Sciatic nerve (tissue), 2 donors: ENCODE measurements at regions not wholly inside any gene's neighbourhood (a gene's known extent, or its start where the extent isn't known, plus 50 kb on each side); places are given as distances from the start of the nearest gene placed in this dataset.
"Not testable (repeated sequence)": the region's sequence is repeated elsewhere in the genome, so short reads cannot be mapped to it uniquely, and the experiment has no call there.

ENCODE experiments used
- ATAC-seq: fragments of 200-7000 bp; cut with Tn5 transposase; one replicate; pipeline ENCODE4 v1.9.1; 2020; ENCODE audit warnings: mild to moderate bottlenecking, moderate library complexity
- DNase-seq: peaks from one replicate; pipeline ENCODE4 v3.0.0-alpha.2; 2020; ENCODE audit warnings: low spot score
- intact Hi-C: fragments of 100-400 bp; cut with DNase I; formaldehyde crosslinking; loops from one replicate; pipeline ENCODE4 v1.14.2; 2022
- donor health status: DM: no; HTN: no; CAD: no.
- donor health status: DM: no; HTN: no; CAD: no.

DNA sequence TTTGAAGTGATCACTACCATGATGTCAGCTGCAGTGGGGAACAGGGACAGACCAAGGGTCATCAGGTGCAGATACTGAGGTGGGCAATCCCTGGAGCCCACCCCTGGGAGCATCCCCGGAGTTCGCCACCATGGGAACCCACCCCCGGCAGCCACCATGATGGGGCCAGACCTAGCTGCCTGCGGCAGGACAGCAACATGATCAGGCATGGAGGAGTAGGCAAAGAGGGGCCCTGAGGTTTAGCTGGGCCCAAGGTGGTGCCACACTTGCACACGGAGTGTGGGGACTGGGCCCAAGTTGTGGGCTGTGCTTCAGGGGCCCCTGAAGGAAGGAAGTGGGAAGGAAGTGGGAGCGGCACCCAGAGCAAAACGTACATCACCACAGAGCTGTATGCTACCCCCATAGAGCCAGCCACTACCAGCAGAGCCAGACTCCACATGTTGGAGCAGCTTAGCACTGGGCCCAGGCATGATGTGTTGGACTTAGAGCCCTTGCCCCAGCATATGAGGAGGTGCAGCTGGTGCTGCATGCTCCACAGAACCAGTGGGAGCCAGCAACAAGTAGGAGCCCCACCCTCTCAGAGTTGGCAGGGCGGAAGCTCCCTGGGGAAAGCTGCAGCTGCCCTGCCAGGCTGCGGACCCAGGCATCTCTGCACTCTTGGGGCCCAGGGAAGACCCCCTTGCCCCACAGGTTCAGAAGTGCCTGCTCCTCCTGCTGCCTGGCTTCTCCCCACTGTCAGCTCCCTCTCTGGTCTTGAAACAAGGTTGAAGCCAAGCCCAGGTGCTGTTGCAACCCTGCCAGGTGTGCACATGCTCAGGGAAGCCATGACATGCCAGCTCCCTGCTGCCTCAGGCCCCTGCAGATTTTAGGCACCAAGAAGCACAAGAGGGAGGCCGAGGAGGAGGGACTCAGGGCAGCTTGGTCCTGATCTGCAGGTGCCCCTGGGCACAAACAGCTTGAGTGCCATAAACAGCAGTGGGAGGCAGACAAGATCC is 515.3 kb downstream of the ZBBX start:
- ATAC-seq (peak; percentile 30), DNase-seq (no peak)
- intact Hi-C loops, result no loop called here

DNA sequence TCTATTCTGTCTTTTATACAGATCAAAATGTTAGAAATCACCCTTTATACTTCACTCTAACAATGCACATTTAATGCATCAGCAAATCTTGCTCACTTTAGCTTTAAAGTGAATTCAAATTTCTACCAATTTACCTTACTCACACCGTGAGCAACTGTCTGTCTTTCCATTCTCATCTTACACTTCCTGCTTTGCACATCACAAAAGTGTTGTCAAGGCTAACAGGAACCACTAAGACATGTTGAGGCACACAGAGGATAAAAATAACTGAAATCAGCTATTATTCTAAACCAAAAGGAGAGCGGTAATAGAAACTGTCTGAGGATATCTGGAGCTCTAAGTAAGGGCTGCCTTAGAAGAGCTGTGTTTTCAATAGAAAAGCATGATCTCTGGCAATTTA is 519.9 kb downstream of the ZBBX start:
- intact Hi-C loops, result no loop called here
- ATAC-seq, result no peak

DNA sequence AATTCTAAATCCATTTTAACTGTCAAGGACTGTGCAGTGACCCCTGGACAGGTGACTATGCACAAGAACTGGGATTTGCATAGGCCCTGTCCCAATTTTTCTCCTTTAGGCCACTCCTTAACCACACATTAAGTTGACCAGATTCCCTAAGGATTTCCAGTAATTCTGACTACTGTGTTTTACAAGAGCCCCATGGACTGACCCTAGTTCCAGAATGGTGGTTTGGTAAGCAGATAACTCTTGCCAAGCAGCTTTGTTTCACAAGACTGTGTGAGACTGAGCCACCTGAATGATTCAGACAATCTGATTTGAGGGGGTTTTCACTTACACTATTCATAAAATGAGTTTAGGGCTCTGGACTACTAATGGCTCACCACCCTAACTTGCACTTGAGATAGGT is 535.8 kb downstream of the ZBBX start:
- ATAC-seq, result no peak
- intact Hi-C loops, result no loop called here
- no peak for DNase-seq

More for the DNA sequence above, 519.9 kb downstream of the ZBBX start:
- no peak for DNase-seq

DNA sequence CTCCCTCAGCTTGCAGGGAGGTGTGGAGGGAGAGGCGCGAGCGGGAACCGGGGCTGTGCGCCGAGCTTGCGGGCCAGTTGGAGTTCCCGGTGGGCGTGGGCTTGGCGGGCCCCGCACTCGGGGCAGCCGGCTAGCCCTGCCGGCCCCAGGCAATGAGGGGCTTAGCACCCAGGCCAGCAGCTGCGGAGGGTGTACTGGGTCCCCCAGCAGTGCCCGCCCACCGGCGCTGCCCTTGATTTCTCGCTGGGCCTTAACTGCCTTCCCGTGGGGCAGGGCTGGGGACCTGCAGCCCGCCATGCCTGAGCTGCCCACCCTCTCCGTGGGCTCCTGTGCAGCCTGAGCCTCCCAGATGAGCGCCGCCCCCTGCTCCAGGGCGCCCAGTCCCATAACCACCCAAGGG is 537.3 kb downstream of the ZBBX start:
- DNase-seq, ATAC-seq, intact Hi-C loops: not testable (repeated sequence)

DNA sequence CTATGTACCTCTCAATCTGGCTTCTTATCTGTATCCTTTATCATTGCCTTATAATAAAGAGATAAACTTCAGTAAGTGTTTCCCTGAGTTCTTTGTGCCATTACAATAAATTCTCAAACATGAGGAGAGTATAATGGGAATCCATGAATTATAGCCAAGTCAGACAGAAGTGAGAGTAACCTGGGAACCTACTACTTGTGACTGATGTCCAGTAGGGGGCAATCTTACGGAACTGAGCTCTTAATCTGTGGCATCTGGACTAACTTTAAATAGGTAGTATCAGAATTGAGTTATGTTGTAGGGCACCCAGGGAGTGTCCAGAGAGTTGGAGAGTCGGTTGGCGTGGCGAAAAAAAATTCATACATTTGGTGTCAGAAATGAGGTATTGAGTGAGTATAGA is 542.6 kb downstream of the ZBBX start:
- intact Hi-C loops, result no loop called here
- DNase-seq (no peak), ATAC-seq (no peak)

DNA sequence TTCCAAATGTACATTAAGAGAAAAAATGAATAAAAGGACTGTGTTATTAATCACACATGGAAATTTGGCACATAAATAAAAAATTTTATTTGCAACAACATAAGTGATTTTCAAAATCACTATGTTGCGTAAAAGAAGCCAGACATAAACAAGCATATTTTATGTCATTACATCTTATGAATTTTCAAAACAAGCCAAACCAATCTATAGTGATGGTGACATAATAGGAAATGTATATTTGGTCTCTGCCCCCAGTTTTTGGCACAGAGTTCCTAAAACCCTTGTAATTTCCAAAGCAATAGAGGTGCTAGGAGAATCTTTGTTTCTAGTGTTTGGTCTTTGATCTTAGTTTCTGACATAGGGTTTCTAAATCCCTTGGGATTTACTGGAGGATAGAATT is 543.3 kb downstream of the ZBBX start:
- no peak for ATAC-seq
- no peak for DNase-seq
- intact Hi-C loops, result no loop called here

DNA sequence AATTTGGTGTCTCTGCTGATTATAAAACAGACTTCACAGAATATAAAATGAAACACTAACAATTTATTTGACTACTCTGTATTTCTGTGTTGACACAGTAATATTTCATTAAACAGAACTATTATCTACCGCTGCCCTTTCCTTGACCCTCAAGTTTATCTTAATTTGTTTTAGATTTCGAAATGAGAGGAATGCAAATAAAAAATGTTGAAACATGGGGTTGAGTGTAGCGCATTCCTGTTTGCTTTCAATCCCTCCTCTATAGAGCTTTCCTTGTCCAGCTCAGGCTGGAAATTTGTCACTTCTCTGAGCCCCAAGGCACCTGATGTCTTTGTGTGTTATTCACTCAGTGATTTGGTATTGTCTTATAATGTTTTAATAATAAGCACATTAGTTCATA is 550.2 kb downstream of the ZBBX start:
- ATAC-seq (no peak), DNase-seq (no peak)
- intact Hi-C loops, result no loop called here

DNA sequence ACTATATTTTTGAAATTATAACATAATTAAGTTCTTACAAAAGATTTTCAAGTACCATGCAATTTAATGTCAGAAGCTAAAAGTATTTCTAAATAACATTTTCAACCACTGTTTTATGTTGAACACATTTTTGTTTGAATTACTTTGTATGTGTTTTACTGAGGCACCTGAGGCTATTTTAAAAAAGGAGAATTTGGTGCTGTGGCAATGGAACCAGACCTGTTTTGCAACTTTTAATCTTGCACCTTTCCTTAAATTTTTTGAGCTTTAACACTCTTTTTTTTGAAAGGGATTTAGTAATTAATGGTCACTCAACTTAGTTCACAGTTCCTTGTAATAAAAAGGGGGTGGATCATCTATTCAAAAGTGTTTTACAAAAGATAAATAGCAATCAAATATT is 561.6 kb downstream of the ZBBX start:
- no peak for DNase-seq
- intact Hi-C loops, result no loop called here
- ATAC-seq, result no peak

DNA sequence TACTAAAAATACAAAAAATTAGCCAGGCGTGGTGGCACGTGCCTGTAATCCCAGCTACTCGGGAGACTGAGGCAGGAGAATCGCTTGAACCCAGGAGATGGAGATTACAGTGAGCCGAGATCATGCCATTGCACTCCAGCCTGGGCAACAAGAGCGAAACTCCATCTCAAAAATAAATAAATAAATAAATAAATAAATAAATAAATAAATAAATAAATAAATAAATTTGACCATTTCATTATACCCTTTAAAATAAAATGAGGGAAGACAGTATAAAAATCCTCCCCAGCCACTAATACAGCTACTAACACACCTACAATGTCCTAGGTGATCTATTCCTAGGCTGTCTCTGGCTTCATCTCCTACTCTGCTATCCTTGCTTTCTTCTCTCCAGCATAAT is 562.8 kb downstream of the ZBBX start:
- intact Hi-C loops, DNase-seq, ATAC-seq: not testable (repeated sequence)

DNA sequence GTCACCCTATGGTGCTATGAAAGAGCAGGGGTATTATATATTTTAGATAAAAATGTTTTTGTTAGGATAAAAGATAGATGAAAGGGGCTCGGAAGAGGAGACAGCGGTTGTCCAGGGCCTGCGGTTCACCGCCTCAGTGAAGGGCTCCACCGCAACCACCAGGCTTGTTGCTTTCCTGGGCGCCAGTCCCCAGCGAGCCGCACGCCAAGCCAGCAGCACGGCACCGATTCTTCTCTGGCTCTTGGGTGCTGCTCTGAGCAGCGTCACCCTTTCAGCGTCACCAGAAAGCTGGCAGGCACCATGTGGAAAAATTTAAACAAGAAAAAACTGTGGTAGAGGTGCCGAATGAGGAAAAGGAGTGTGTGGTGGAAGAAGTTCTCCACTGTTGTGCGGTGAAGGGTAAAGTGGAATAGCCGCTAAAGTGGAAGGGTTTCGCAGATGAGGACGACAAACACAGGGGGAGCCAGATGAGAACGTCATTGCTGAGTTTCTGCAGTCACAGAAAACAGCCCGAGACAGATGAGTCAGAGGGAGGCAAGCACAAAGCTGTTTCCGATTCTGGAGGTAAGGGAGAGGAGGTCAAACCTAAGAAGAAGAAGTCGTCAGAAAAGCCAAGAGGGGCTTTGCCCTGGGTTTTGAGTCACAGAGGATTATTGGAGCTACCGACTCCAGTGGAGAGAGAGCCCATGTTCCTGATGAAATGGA is 569.2 kb downstream of the ZBBX start:
- ATAC-seq, result no peak
- intact Hi-C loops, result no loop called here

DNA sequence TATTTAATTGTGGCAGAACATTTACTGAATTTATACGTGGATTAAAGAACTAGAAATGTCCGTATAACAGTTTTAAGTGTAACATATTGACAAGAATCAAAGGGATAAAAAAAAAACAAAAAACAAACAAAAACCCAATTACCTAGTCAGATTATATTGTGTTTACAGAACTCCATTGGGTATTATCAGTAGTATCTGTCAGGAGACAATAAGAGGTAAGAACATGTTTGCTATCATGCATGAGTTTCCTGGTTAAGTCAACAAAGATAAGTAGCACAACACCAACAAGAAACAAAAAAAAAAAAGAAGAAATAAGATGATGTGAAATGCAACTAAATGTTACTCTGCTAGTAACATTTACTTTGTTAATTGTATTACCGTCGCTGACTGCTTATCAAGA is 570.6 kb downstream of the ZBBX start:
- ATAC-seq, result no peak
- no peak for DNase-seq

More for the DNA sequence above, 569.2 kb downstream of the ZBBX start:
- no peak for DNase-seq

DNA sequence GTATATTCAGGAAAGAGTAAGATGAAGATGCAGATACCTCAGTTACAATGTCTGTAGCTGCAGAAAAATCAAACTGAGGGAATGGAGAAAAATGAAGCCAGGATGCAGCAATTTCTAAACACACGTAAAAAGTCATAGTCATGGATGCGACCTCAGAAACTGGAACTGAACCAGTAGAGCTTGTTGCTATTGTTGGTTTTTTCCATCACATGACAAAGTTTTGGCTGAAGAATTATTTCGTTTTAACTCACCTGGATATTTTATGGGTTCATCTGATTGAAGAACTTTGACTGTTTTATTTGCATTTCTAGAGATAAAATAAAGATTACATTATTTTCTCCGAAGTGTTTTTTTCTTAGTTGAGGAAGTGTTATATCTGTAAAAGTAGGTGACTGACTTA is 591.2 kb downstream of the ZBBX start:
- ATAC-seq (no peak), DNase-seq (no peak)
- intact Hi-C loops, result no loop called here

More for the DNA sequence above, 570.6 kb downstream of the ZBBX start:
- intact Hi-C loops, result no loop called here

DNA sequence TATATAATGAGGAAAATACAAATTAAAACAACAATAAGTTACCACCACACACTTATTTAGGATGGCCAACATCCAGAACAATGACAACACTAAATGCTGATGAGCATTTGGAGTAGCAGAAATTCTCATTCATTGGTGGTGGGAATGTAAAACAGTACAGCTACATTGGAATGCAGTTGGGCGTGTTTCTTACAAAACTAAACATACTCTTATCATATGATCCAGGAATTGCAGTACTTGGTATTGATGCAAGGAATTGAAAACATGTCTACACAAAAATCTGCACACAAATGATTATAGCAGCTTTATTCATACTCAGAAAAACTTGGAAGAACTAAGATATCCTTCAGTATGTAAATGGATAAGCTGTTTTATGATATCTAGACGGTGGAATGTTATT is 594.2 kb downstream of the ZBBX start:
- DNase-seq (no peak), ATAC-seq (no peak)
- intact Hi-C loops, result no loop called here

DNA sequence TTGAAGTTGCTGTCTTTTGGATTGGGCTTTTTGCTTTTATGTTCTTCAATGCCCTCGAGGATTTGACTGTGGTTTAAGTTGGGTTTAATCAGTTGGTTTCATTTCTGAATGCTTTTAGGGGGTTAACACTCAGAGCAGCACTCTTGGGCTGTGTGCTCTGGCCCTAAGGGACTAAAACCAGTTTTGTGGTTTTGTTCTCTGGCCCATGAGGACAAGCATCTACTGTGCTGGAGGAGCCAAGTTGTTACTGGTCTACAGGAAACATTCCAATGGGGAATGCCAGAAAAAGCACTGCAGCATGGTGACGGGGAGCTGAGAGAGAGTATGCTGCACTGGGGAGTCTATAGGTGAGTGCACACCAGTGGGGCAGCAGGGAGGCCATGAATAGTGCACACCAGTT is 596.9 kb downstream of the ZBBX start:
- intact Hi-C loops, result no loop called here
- DNase-seq, result no peak
- no peak for ATAC-seq

DNA sequence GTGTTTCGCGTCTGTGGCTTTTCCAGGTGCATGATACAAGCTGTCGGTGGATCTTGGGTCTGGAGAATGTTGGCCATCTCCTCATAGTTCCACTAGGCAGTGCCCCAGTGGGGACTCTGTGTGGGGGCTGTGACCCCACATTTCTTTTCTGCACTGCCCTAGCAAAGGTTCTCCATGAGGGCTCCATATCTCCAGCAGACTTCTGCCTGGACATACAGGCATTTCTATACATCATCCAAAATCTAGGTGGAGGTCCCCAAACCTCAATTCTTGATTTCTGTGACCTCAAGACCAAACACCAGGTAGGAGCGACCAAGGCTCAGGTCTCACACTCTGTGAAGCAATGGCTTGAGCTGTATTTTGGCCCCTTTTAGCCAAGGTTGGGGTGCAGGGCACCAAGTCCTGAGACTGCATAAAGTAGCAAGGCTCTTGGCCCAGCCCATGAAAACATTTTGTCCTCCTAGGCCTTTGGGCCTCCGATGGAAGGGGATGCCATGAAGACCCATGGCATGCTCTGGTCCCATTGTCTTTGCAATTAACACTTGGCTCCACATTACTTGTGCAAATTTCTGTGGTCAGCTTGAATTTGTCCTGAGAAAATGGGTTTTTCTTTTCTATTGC is 615.3 kb downstream of the ZBBX start:
- ATAC-seq, result no peak

DNA sequence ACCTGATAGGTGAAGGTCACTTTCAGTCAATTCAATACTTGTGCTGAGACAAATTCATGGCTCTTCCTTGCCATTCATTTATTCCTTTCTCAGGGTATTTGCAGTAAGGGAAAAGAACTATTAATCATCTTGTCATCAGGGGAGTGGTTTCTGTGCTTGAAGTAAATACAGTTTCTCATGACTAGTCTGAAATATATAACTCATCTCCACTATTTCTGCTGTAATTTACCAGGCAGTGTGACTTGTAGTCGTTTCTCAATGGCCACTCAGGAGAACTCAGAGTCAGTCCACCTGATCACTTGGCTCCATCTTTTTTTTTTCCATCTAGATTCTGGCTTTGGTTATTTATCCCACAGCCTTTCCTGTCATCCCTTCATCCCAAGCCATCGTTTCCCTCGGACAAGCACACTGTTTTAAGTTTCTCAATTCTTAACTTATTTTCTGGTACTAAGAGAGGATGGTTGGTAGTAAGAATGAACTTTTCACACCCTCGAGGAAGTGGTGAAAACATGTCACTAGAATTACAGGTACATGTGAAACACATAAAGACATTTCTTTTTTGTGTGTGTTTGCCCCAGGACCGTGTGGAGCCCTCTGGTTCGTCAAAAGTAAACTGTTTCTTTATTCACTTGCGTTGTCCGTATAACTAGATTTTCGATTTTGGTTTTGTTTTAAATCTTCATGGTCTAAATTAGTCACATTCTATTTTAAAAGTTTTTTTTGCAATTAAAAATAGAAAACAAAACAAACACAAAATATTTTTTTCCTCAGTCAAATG is 620.2 kb downstream of the ZBBX start:
- intact Hi-C loops, result no loop called here

More for the DNA sequence above, 615.3 kb downstream of the ZBBX start:
- intact Hi-C loops, result no loop called here
- DNase-seq, result no peak

DNA sequence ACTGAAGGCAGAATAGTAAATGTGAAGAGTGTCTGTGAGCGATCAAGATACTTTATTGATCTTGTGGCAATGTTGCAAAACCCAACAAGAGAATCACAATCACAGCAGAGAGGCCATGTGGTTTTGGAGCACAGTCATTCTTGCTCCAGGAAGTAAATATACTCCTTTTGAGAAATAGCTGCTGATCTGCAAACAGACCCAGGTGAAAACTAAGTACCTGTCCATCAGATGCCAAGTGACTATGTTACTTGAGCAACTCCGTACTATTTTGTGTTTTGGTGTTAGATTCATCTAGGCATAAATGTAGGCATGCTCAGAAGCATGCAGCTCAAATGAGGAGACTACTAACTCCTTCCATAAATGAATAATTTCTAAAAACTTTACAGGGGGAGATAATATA is 627.9 kb downstream of the ZBBX start:
- intact Hi-C loops, result no loop called here
- DNase-seq (no peak), ATAC-seq (no peak)

More for the DNA sequence above, 620.2 kb downstream of the ZBBX start:
- ATAC-seq (no peak), DNase-seq (no peak)

DNA sequence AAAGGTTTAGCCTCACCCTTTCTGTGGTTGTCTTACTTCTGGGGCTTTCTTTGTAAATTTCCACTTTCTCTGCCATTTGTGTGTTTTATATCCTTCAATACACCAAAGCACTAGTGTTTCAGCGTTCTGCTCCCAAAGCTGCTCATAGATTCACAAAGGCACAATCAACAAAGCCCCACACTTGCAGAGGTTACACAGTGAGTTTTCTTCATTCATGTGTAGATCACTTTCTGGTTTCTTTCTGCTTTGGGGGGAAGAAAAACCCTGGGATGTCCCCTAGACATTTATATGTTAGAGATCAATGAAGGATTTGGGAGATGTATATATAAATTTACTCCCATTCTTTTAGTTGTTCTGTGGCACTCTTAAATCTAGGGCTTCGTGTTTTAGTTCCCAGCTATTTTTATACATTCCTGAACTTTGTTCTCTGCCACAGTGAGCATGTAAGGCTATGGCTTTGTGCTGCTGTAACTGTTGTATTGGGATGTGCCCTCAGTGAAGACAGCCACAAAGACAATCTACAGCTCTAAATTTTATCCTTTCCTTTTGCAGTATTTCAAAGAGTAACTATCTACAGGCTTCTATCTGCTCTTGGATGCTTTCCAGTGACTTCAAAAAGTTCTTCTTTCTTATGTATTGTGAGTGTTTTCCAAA is 636.5 kb downstream of the ZBBX start:
- DNase-seq (no peak), ATAC-seq (no peak)
- intact Hi-C loops, result no loop called here

DNA sequence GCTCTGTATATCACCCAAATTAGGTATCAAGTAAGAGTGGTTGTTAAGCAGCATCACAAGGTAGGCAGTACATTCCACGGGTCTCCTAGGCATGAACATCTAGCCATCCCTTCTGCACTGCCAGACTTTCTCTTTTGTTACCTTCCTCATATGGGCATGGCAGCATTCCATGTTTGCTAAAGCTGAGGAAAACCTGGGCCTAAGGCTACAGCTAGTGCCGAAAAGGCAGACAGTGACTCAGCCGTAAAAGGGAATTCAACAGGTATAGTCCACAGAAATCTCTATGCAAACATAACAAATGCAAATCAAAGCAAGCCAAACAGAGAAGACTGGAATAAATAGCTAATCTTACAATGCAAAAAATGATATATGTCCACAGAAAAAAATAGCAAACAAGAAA is 645.4 kb downstream of the ZBBX start:
- intact Hi-C loops, result no loop called here
- no peak for ATAC-seq
- DNase-seq, result no peak
